Kidney epithelial cell (primary cell): ENCODE measurements at regions not wholly inside any gene's neighbourhood (a gene's known extent, or its start where the extent isn't known, plus 50 kb on each side); places are given as distances from the start of the nearest gene placed in this dataset.

Experiments used
- DNase-seq: peaks from one replicate; pipeline ENCODE4 v3.0.0-alpha.2; 2010; ENCODE audit warnings: low read depth
- H3K27me3 ChIP-seq: 2 replicates; pipeline ENCODE4 v1.6.0; 2011; ENCODE audit warnings: low read length; ENCODE audit not compliant: control insufficient read depth, insufficient read depth
- H3K36me3 ChIP-seq: 2 replicates; pipeline ENCODE4 v1.5.1; 2011; ENCODE audit warnings: low read length; ENCODE audit not compliant: control insufficient read depth, insufficient read depth
- H3K4me3 ChIP-seq: 2 replicates; pipeline ENCODE4 v1.5.1; 2011; ENCODE audit warnings: low read depth, mild to moderate bottlenecking, control low read depth, low read length
- TF ChIP-seq, protein P1 (sequence below): IDR thresholded peaks from 2 replicates; pipeline ENCODE4 v1.5.1; 2011; ENCODE audit warnings: mild to moderate bottlenecking, moderate library complexity, low read length, control low read depth, inconsistent platforms; ENCODE audit not compliant: insufficient read depth, poor library complexity, severe bottlenecking

DNA sequence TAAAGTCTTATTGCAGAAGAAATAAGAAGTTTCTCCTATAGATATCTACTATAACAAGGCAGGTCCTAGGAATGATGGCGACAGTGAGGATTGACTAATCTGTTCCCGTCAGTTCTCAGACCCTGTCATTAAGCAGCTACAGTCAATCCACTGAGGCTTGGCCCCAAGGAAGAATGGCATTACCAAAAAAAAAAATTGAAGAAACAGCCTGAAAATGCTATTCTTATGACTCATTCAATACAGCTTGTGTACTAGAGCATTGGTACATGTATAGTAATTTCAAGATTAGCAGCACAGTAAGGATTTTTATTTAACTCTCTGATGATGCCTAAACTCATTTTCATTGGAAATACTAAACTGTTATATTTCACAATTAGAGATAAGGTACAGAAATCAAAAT lies 1096.1 kb upstream of the NXPH2 start:
- TF ChIP-seq, protein P1, sequence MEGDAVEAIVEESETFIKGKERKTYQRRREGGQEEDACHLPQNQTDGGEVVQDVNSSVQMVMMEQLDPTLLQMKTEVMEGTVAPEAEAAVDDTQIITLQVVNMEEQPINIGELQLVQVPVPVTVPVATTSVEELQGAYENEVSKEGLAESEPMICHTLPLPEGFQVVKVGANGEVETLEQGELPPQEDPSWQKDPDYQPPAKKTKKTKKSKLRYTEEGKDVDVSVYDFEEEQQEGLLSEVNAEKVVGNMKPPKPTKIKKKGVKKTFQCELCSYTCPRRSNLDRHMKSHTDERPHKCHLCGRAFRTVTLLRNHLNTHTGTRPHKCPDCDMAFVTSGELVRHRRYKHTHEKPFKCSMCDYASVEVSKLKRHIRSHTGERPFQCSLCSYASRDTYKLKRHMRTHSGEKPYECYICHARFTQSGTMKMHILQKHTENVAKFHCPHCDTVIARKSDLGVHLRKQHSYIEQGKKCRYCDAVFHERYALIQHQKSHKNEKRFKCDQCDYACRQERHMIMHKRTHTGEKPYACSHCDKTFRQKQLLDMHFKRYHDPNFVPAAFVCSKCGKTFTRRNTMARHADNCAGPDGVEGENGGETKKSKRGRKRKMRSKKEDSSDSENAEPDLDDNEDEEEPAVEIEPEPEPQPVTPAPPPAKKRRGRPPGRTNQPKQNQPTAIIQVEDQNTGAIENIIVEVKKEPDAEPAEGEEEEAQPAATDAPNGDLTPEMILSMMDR = no peak
- H3K4me3 ChIP-seq = no peak overlapping the region
- no peaks in the 10 kb centered on the region for H3K27me3 ChIP-seq
- DNase-seq = no peak
- no peaks in the 10 kb centered on the region for H3K36me3 ChIP-seq

GRCh38 chr2:139872503-139872902 lies 1092.3 kb upstream of the NXPH2 start:
- no peaks in the 10 kb centered on the region for H3K36me3 ChIP-seq
- no peaks in the 10 kb centered on the region for H3K27me3 ChIP-seq
- no peak for DNase-seq
- TF ChIP-seq, protein P1 = no peak
- H3K4me3 ChIP-seq = no peak overlapping the region

- H3K27me3 ChIP-seq = no peaks in the 10 kb centered on the region
- TF ChIP-seq, protein P1 = no peak
- no peak for DNase-seq
These were observed 1091.8 kb upstream of the NXPH2 start for GRCh38 chr2:139872032-139872431.

DNA sequence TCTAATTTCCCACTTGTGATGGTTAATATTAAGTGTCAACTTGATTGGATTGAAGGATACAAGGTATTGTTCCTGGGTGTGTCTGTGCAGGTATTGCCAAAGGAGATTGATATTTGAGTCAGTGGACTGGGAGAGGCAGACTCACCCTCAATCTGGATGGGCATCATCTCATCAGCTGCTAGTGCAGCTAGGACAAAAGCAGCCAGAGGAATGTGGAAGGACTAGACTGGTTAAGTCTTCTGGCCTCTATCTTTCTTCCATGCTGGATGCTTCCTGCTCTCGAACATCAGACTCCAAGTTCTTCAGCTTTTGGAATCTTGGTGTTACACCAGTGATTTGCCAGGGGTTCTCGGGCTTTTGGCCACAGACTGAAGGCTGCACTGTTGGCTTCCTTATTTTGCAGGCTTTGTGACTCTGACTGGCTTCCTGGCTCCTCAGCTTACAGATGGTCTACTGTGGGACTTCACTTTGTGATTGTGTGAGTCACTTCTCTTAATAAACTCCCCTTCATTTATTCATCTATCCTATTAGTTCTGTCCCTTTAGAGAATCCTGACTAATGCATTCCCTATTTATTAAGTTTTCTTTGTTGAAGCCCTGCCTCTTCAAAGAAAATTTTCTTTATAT lies 1087.5 kb upstream of the NXPH2 start:
- Histone ChIP-seq H3K4me3 (no peak overlapping the region), H3K36me3 (no peaks in the 10 kb centered on the region), H3K27me3 (no peaks in the 10 kb centered on the region)
- no peak for DNase-seq
- TF ChIP-seq, protein P1 = no peak

More at GRCh38 chr2:139872032-139872431, 1091.8 kb upstream of the NXPH2 start:
- Histone ChIP-seq H3K36me3 (no peaks in the 10 kb centered on the region), H3K4me3 (no peak overlapping the region)

- DNase-seq = no peak
- no peaks in the 10 kb centered on the region for H3K27me3 ChIP-seq
- TF ChIP-seq, protein P1 = no peak
- H3K36me3 ChIP-seq = no peaks in the 10 kb centered on the region
- no peak overlapping the region for H3K4me3 ChIP-seq
These were observed 1084.7 kb upstream of the NXPH2 start for GRCh38 chr2:139864821-139865302.
